ENCODE measurements at regions not wholly inside any gene's neighbourhood (a gene's known extent, or its start where the extent isn't known, plus 50 kb on each side); places are given as distances from the start of the nearest gene placed in this dataset.

DNA sequence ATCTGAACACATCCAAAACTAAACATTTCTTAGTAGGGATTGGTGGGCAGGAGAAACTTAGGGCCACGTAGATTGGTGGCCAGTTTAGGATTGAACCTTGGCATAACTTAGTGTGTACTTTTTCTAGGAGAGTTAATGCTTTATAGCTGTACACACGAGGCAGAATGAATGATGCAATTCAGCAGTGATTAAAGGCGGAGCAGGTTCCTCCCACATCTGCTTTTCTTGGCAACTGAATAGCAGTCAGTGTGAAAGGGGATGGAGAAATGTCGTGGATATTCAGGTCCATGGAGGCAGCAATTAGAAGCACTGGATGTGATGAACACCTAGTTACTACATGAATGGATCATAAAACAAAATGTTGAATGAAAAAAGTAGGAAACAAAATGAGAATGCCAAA lies 493.8 kb downstream of the FUT8 start:
- H3K27me3 ChIP-seq = no peaks in the 10 kb centered on the region
- WGBS, 4 donors = 59 to 66% (median 63%) methylated on average over 4 of the region's 4 CpGs
- no peak overlapping the region for H3K4me3 ChIP-seq

DNA sequence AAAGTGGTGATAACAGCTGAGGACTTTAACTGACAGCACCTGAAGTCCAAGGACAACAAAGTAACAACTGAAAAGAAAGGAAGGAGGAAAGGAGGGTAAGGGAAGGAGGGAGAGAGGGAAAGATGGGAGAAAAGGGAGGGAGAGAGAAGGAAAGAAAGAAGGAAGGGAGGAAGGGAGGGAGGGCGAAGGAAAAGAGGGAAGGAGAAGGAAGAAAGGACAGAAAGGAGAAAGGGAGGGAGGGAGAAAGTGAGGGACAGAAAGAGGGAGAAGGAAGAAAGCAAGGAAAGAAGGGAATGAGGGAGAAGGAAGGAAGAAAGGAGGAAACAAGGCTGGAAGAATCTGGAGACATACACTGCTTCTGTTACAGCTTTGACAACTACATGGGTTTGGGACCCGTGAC lies 494.4 kb downstream of the FUT8 start:
- H3K27me3 ChIP-seq = no peaks in the 10 kb centered on the region
- intact Hi-C loops (cut with DNase I) = no loop called here
- no peaks in the 10 kb centered on the region for H3K9me3 ChIP-seq (replicated peaks in 1 of 3)
- H3K36me3 ChIP-seq (replicated peaks in 1 of 2) = no peaks in the 10 kb centered on the region
- no peaks in the 10 kb centered on the region for H3K4me1 ChIP-seq (replicated peaks in 1 of 2)
- no peak overlapping the region for H3K27ac ChIP-seq
- WGBS, 4 donors = 92 to 95% (median 93%) methylated on average over 2 of the region's 2 CpGs
- DNase-seq = no peak
- TF ChIP-seq POLR2A (IDR thresholded peaks at IDR 0.05) = no peak
- TF ChIP-seq, protein P1, sequence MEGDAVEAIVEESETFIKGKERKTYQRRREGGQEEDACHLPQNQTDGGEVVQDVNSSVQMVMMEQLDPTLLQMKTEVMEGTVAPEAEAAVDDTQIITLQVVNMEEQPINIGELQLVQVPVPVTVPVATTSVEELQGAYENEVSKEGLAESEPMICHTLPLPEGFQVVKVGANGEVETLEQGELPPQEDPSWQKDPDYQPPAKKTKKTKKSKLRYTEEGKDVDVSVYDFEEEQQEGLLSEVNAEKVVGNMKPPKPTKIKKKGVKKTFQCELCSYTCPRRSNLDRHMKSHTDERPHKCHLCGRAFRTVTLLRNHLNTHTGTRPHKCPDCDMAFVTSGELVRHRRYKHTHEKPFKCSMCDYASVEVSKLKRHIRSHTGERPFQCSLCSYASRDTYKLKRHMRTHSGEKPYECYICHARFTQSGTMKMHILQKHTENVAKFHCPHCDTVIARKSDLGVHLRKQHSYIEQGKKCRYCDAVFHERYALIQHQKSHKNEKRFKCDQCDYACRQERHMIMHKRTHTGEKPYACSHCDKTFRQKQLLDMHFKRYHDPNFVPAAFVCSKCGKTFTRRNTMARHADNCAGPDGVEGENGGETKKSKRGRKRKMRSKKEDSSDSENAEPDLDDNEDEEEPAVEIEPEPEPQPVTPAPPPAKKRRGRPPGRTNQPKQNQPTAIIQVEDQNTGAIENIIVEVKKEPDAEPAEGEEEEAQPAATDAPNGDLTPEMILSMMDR (IDR thresholded peaks at IDR 0.05) = no peak
- no peak overlapping the region for H3K4me3 ChIP-seq

More for the DNA sequence above, 493.8 kb downstream of the FUT8 start:
- Histone ChIP-seq H3K9me3 (replicated peaks in 1 of 3) (no peaks in the 10 kb centered on the region), H3K36me3 (replicated peaks in 1 of 2) (no peaks in the 10 kb centered on the region), H3K4me1 (replicated peaks in 1 of 2) (no peaks in the 10 kb centered on the region), H3K27ac (no peak overlapping the region)
- TF ChIP-seq, protein P1 (IDR thresholded peaks at IDR 0.05) = no peak
- TF ChIP-seq POLR2A (IDR thresholded peaks at IDR 0.05) = no peak
- intact Hi-C loops (cut with DNase I) = no loop called here
- no peak for DNase-seq

DNA sequence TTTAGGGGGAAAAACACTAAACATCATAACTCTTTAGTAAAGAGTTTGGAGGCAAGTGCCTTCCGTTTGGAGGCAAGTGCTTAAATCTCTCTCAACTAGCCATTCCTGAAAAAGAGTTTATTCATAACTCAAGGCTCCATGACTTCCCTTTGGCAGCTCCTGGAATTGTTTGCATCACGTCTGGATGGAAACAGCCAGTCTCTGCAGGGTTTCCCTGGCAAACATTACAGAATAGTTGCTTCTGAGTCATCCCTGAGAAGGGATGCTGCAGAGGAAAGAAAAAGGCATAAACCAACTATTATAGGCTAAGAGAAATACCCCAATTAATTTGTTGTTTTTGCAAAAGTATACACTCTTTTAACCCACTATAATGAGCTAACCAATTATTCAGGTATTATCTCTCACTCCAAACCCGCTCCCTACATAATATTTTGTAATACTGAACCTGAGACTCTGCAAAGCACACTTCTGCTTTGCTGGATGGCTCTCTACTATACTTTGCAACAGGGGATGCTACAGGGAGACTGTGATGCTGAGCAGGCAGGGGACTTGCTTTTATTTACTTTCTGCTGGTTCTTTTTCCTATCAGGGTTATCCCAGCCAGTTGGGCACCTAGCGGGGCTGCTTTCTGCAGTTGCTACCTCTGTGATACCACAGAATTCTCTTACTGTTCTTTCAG lies 497.7 kb downstream of the FUT8 start:
- DNase-seq = no peak
- intact Hi-C loops (cut with DNase I) = no loop called here
- 54 to 64% (median 60%) methylated on average over 4 of the region's 4 CpGs for WGBS, 4 donors
- no peaks in the 10 kb centered on the region for H3K9me3 ChIP-seq (replicated peaks in 1 of 3)
- no peaks in the 10 kb centered on the region for H3K36me3 ChIP-seq (replicated peaks in 1 of 2)
- H3K27me3 ChIP-seq = no peaks in the 10 kb centered on the region
- H3K4me3 ChIP-seq = no peak overlapping the region
- TF ChIP-seq, protein P1 (IDR thresholded peaks at IDR 0.05) = no peak
- H3K27ac ChIP-seq = no peak overlapping the region
- no peaks in the 10 kb centered on the region for H3K4me1 ChIP-seq (replicated peaks in 1 of 2)

DNA sequence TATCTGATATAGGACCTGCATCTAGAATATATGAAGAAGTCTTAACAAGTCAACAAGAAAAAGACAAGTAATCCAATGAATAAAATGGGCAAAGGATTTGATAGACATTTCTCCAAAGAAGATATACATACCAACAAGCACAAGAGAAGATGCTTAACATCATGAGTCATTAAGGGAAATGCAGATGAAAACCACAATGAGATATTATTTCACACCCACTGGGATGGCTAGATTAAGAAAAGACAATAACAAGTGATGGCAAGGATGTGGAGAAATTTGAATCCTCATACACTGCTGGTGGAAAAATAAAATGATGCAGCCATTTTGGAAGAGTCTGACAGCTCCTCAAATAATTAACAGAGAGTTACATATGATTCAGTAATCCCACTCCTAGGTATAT lies 502.6 kb downstream of the FUT8 start:
- TF ChIP-seq, protein P1 (IDR thresholded peaks at IDR 0.05) = no peak
- no peak for TF ChIP-seq POLR2A (IDR thresholded peaks at IDR 0.05)
- intact Hi-C loops (cut with DNase I) = no loop called here

More for the DNA sequence above, 502.6 kb downstream of the FUT8 start:
- Histone ChIP-seq H3K27ac (no peak overlapping the region), H3K36me3 (replicated peaks in 1 of 2) (no peaks in the 10 kb centered on the region), H3K4me1 (replicated peaks in 1 of 2) (no peaks in the 10 kb centered on the region), H3K4me3 (no peak overlapping the region), H3K9me3 (replicated peaks in 1 of 3) (no peaks in the 10 kb centered on the region), H3K27me3 (no peaks in the 10 kb centered on the region)
- no peak for DNase-seq
